Lung microvascular endothelial cell (primary cell): ENCODE measurements at regions not wholly inside any gene's neighbourhood (a gene's known extent, or its start where the extent isn't known, plus 50 kb on each side); places are given as distances from the start of the nearest gene placed in this dataset.
A peak's percentile ranks its signal among the peaks of the same experiment; 100 is the strongest.

Experiments
- DNase-seq, 2 donors: peaks; one replicate each; pipeline versions ENCODE4 v3.0.0 to v3.0.0-alpha.2; 2010; ENCODE audit warnings: low read depth in 2 of 2

DNA sequence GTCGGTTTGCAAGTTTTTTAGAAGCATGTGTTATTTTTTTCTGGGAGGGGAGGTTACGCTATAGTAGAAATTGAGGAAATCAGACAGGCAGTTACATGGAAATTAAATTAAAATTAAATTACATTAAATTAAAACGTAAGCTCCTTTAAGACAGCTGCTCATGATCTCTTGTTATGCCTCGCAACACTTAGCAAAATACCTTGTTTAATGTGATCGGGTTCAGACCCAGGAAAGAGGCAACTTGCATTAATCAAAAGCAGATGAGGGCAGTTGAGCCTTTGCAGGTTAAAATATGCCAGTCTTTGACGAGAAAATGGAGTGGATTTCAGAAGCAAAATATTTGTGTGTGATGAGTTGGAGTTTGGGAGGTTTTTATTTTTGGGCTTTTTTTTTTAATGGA lies 651.8 kb downstream of the INHBA start:
- DNase-seq, result no peak

- no peak for DNase-seq
Measured at GRCh38 chr7:41048771-41049170, 654.1 kb downstream of the INHBA start.

GRCh38 chr7:41047789-41048191 lies 655.1 kb downstream of the INHBA start:
- DNase-seq, result peak in 1 of 2 donors; percentile 29

GRCh38 chr7:41047211-41047610 lies 655.7 kb downstream of the INHBA start:
- no peak for DNase-seq

GRCh38 chr7:41046776-41047175 lies 656.1 kb downstream of the INHBA start:
- no peak for DNase-seq

DNA sequence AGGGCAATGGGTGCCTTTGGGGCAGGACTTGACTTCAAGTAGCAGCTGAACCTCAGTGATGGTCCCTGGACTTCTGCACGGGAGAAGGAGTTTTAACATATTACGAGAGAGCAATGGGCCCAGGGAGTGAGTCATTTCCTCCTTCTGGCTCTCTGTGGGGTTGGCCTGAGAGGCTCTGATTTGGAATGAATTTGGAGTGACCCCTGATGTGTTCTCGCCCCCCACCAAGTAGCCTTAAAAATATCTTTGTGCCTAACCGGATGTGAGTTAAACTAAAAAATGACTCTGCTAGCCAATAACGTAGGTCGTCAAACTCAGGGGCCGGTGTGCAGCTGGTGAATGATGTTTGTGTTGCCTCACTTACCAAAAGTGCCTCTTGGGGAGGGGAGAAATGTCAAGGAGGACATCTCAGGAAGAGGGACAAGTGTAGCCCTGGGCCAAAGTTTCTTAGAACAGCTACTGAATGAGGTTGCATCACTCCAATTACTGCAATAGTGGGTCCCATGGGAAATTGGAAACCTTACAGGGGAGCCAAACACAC lies 656.6 kb downstream of the INHBA start:
- DNase-seq, result peak in 1 of 2 donors; percentile 40

DNA sequence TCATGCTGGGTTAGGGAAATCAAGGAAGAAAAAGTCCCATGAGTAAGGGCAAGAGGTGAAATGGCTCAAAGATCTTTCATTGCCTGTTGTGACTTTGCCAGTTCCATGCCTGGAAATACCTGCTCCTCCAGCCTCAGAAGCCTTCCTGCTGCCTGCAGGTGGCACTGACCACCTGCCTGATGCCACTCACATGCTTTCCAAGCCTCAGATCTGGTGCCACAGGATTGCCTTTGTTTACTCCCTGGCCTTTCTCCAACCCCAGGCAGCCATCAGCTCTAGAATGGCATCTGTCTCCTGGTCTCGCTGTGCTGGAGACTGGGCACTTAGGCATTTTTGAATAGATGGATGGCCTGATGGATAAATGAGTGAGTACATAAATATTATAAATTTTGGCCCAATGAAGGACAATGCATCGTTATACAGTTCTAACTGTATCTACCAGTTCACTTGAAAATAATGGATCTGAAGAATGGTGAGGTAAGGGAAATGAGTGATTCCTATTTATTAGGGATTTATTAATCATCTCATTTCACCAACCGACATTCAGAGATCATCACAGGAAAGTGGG lies 657.2 kb downstream of the INHBA start:
- peak in 1 of 2 donors; percentile 47 for DNase-seq

- DNase-seq, result no peak
Measured at GRCh38 chr7:41039981-41040380, 662.9 kb downstream of the INHBA start.

GRCh38 chr7:41039386-41039953 lies 663.4 kb downstream of the INHBA start:
- DNase-seq, result no peak

DNA sequence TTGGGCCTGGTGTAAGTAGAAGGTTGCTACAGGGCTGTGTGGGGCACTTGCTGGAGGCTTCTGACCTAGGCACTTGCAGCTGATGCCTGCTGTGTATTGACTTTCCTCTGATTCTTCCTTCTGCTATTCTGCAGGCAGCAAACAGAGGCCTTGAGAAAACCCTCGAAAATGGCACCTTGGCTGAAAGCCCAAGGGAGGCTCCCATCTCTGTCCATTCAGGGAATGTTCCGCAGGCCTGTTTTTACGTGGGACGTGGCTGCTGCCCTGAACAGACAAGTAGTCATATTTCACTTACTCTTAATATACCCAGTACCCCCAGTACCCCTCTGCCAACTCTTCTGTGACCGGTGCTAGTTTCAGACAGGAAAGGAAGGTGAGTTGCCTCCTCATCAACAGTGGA lies 664.7 kb downstream of the INHBA start:
- no peak for DNase-seq

- DNase-seq, result no peak
Measured at GRCh38 chr7:41037691-41038090, 665.2 kb downstream of the INHBA start.

DNA sequence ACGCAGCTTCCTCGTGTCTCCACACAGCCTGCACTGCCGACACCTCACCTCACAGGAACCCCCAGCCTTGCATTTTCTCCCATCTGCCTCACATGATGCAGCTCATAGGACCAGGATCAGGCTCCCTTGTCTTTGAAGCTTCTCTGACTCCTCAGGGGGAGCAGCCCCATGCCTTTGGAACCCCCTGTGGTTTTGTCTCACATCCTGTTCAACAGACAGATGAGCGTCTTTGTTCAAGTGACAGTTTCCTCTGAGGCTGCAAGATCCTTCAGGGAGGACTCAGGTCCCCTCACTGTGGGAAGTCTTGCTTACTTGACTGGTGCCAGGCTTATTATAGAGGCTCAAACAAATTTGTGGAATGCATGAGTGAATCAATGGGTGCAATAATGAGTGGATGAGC lies 667.1 kb downstream of the INHBA start:
- no peak for DNase-seq

- no peak for DNase-seq
Measured at GRCh38 chr7:41033500-41033899, 669.4 kb downstream of the INHBA start.

DNA sequence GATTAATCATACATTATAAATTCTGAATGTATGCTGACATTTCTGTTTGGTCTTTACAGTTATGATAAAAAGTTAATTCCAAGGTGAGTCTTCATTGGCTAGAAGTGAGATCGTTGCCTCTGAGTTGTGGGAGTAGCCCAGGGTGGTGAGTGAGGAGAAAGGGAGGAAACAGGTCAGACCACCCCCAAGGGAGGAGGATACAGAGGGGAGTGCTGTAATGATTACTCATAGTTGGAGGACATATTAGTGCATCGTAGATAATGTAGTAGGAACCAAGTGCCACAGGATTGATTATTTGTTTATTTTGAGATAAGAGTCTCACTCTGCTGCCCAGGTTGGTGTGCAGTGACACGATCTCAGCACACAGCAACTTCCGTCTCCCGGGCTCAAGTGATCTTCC lies 672.2 kb downstream of the INHBA start:
- DNase-seq, result no peak

DNA sequence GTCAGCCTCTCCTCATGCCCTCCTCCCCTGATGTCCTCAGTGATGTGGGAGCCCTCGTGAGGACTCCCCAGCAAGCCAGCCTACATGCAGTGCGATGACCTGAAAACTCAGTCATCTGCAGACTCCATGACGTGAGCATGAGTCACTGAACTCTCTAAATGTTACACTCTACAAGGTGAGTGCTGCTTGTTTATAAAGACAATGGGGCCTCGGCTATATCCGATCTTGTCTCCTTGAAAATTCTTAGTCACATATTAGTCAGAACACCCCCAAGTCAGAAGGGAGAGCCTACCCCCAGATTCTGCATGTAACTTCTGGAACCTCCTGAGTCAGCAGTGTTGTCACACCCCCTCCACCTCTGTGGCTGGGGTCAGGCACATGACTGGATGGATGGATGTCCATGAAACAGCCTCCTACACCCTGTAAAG lies 673.8 kb downstream of the INHBA start:
- DNase-seq, result peak in 1 of 2 donors; percentile 79

GRCh38 chr7:41028580-41028979 lies 674.3 kb downstream of the INHBA start:
- DNase-seq, result no peak

DNA sequence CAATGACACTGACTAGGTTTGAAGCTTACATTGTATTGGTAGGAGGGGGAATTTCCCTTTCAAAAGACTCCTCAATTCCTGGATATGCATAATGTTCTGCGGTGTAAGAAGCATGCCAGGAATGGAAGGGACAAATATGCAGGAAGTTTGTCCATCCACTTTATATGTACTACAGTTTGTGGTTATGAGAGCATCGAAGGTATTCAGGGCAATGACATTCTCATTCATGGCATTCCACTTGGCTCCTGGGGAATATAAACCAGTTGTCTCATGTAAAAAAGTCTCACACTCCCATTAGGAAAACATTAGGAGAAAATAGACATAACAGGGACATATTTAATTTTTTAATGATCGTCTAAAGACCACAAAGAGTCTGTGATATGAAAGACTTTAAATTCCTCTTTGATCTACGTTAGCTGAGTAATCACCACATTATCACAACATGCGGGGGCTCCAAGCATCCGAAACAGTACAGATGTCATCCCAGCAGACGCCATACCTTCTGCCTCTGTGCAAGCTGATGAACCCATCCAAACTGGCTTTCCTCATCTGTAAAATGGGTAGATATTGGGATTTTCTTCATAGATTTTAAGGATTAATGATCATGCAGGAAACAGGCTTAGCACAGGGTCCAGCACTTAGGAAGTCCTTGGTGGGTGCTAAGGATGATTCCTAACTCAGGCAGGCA lies 675.3 kb downstream of the INHBA start:
- DNase-seq, result peak in 1 of 2 donors; percentile 53

DNA sequence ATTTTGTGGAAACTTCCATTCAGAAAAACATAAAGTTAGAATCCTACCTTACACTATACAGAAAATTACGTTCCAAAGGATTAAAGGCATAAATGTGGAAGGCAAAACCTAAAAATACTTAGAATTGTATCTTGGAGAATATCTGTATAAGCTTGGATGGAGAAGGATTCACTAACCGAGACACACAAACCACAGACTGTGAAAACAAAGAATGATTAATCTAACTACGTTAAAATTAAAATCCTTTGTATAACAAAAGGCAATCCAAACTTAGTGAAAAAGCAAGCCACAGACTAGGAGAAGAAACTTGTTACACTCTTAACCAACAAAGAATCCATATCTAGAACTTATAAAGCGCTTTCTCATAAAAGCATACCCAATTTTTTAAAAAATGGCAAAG lies 678.8 kb downstream of the INHBA start:
- no peak for DNase-seq

GRCh38 chr7:41020056-41020455 lies 682.8 kb downstream of the INHBA start:
- no peak for DNase-seq

DNA sequence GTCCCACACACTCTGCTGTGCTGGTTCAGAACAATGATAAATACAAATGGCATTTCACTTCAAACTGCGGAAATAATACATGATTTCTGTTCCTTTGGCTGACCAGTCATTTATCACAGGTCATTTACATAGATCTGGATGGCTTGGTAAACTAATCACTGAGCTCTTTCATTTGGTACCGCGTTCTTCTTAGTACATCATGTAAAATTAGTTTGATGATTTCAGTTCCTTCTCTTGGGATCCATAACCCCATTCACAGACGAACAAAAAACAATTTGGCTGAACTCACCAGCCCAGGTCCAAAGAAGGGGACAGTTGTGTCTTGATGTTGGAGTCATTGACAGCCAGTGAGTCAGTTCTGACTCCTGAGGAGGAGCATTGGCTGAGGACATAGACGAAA lies 689.8 kb downstream of the INHBA start:
- DNase-seq, result peak in 1 of 2 donors; percentile 60

DNA sequence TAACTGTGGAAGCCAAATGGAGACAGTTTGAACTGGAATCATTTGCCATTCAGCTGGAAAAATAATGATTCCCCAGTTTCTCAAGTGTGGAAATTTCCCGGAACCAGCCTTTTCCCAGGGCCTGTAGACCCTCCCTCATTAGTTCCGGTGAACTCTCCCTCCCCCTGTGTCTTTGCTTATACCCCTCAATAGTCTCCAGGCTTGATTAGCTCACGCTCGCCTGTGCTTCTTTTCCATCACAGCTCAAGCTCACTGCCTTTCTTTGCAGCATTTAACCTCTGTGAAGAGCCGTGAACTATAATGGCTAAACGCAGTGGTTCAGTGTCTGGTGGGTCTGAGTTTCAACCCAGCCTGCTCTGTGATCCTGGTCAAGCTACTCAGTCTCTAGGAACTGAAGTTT lies 690.8 kb downstream of the INHBA start:
- no peak for DNase-seq

DNA sequence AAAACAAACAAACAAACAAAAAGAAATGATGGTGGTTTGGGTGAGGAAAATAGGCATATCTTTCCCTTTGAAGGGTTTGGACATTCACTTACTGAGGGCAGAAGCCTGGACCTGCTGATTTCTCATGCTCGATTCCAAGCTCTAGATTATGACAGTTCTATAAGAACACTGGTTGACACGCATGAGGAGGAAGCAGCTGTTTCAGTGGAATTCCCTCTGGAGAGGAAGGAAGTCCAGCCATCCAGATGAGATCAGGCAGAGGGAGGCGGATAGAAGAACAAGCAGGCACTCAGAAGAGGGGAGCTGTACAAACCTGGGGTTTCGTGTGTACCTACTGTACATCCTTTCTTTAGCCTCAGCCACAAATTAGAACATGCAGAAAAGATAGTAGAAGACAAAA lies 691.9 kb downstream of the INHBA start:
- peak; percentile 62 to 94 for DNase-seq

GRCh38 chr7:41010418-41010817 lies 692.5 kb downstream of the INHBA start:
- DNase-seq, result peak in 1 of 2 donors; percentile 24
